GM19238 (cell line): ENCODE measurements at regions not wholly inside any gene's neighbourhood (a gene's known extent, or its start where the extent isn't known, plus 50 kb on each side); places are given as distances from the start of the nearest gene placed in this dataset.

Source experiments
- DNase-seq: peaks from one replicate; pipeline ENCODE4 v3.0.0; 2011; ENCODE audit warnings: low spot score; ENCODE audit not compliant: insufficient read length

- DNase-seq, result no peak
Observed at GRCh38 chr17:79424471-79425185, 186.2 kb downstream of the RBFOX3 start.

- DNase-seq, result no peak
Observed at GRCh38 chr17:79423811-79424465, 186.9 kb downstream of the RBFOX3 start.

- no peak for DNase-seq
Observed at GRCh38 chr17:79422236-79422635, 188.6 kb downstream of the RBFOX3 start.

GRCh38 chr17:79420318-79421243 lies 190.3 kb downstream of the RBFOX3 start:
- DNase-seq, result no peak

- no peak for DNase-seq
Observed at GRCh38 chr17:79417476-79417988, 193.3 kb downstream of the RBFOX3 start.

GRCh38 chr17:79415909-79416308 lies 194.9 kb downstream of the RBFOX3 start:
- no peak for DNase-seq

GRCh38 chr17:79415365-79415764 lies 195.5 kb downstream of the RBFOX3 start:
- no peak for DNase-seq

- no peak for DNase-seq
Observed at GRCh38 chr17:79414793-79415211, 196.0 kb downstream of the RBFOX3 start.

- no peak for DNase-seq
Observed at GRCh38 chr17:79414063-79414792, 196.6 kb downstream of the RBFOX3 start.

GRCh38 chr17:79413611-79414010 lies 197.2 kb downstream of the RBFOX3 start:
- no peak for DNase-seq

- no peak for DNase-seq
Observed at GRCh38 chr17:79412886-79413390, 197.9 kb downstream of the RBFOX3 start.

GRCh38 chr17:79412110-79412509 lies 198.7 kb downstream of the RBFOX3 start:
- no peak for DNase-seq

- DNase-seq, result no peak
Observed at GRCh38 chr17:79411419-79411818, 199.4 kb downstream of the RBFOX3 start.

GRCh38 chr17:79410681-79411080 lies 200.2 kb downstream of the RBFOX3 start:
- no peak for DNase-seq

- no peak for DNase-seq
Observed at GRCh38 chr17:79408251-79408650, 202.6 kb downstream of the RBFOX3 start.

- no peak for DNase-seq
Observed at GRCh38 chr17:79407385-79407784, 203.5 kb downstream of the RBFOX3 start.

GRCh38 chr17:79406316-79406715 lies 204.5 kb downstream of the RBFOX3 start:
- no peak for DNase-seq

- no peak for DNase-seq
Observed at GRCh38 chr17:79405823-79406222, 205.0 kb downstream of the RBFOX3 start.

- no peak for DNase-seq
Observed at GRCh38 chr17:79404136-79404911, 206.5 kb downstream of the RBFOX3 start.
